CD14-positive monocyte (primary cell): ENCODE measurements at regions not wholly inside any gene's neighbourhood (a gene's known extent, or its start where the extent isn't known, plus 50 kb on each side); places are given as distances from the start of the nearest gene placed in this dataset.

ENCODE experiments used
- DNase-seq, 3 donors: peaks; one replicate each; pipeline ENCODE4 v3.0.0-alpha.2; 2011 to 2022
- H2AFZ ChIP-seq: 2 replicates; pipeline ENCODE4 v1.6.0; 2012; ENCODE audit warnings: mild to moderate bottlenecking, low read depth, low read length, inconsistent platforms; ENCODE audit not compliant: insufficient read depth, poor library complexity, severe bottlenecking
- H3K27ac ChIP-seq, 2 donors: 1 replicate in 1 of 2; 2 replicates in 1 of 2; pipeline ENCODE4 v1.5.1; 2012 to 2013; ENCODE audit warnings: low read length in 2 of 2, control low read depth in 1 of 2, inconsistent platforms in 1 of 2, low read depth in 1 of 2, mild to moderate bottlenecking in 1 of 2
- H3K27me3 ChIP-seq, 2 donors: one replicate each; pipeline versions ENCODE4 v1.6.0 to v1.6.1; 2011 to 2013; ENCODE audit warnings: low read length in 2 of 2; ENCODE audit not compliant: control insufficient read depth in 2 of 2, insufficient read depth in 2 of 2
- H3K36me3 ChIP-seq, 2 donors: replicated peaks in 1 of 2; 1 replicate in 1 of 2; 2 replicates in 1 of 2; pipeline versions ENCODE4 v1.5.1 to v1.6.1; 2012 to 2013; ENCODE audit warnings: low read length in 2 of 2, control low read depth in 1 of 2, inconsistent platforms in 1 of 2, mild to moderate bottlenecking in 1 of 2; ENCODE audit not compliant: insufficient read depth in 2 of 2, control insufficient read depth in 1 of 2
- H3K4me1 ChIP-seq, 2 donors: 1 replicate in 1 of 2; 2 replicates in 1 of 2; pipeline versions ENCODE4 v1.5.1 to v1.6.1; 2012 to 2013; ENCODE audit warnings: low read length in 2 of 2, control low read depth in 1 of 2, inconsistent platforms in 1 of 2, mild to moderate bottlenecking in 1 of 2, moderate library complexity in 1 of 2; ENCODE audit not compliant: insufficient read depth in 2 of 2, control insufficient read depth in 1 of 2
- H3K4me2 ChIP-seq: replicated peaks from 2 replicates; pipeline ENCODE3; 2012; ENCODE audit warnings: low read length, moderate library complexity, mild to moderate bottlenecking; ENCODE audit not compliant: poor library complexity, severe bottlenecking; ENCODE audit errors: extremely low read depth
- H3K4me3 ChIP-seq, 3 experiments: fragments of 200-600 bp in 1 of 3; sonication (generic) in 1 of 3; replicated peaks in 1 of 3; 1 replicate in 2 of 3; 2 replicates in 1 of 3; pipeline ENCODE4 v1.5.1; 2011 to 2013; ENCODE audit warnings: low read length in 3 of 3, mild to moderate bottlenecking in 3 of 3, control low read depth in 2 of 3, low read depth in 2 of 3, inconsistent platforms in 1 of 3, moderate library complexity in 1 of 3
- H3K79me2 ChIP-seq: 2 replicates; pipeline ENCODE4 v1.6.0; 2012; ENCODE audit warnings: mild to moderate bottlenecking, control low read depth, inconsistent platforms, low read length, moderate library complexity; ENCODE audit not compliant: insufficient read depth
- H3K9ac ChIP-seq: 2 replicates; pipeline ENCODE4 v1.6.0; 2017; ENCODE audit warnings: low read length, mild to moderate bottlenecking; ENCODE audit not compliant: insufficient read depth, poor library complexity, severe bottlenecking
- H3K9me3 ChIP-seq, 2 donors: replicated peaks in 1 of 2; 1 replicate in 1 of 2; 2 replicates in 1 of 2; pipeline versions ENCODE4 v1.5.1 to v1.6.1; 2012 to 2013; ENCODE audit warnings: low read length in 2 of 2, control low read depth in 1 of 2; ENCODE audit not compliant: control insufficient read depth in 1 of 2, insufficient read depth in 1 of 2
- H4K20me1 ChIP-seq: 2 replicates; pipeline ENCODE4 v1.6.0; 2012; ENCODE audit warnings: mild to moderate bottlenecking, low read length, control low read depth, moderate library complexity; ENCODE audit not compliant: insufficient read depth
- H3K27ac Mint-ChIP-seq, 7 donors: one replicate each; pipeline ENCODE4 v1.8.0; 2020; ENCODE audit warnings: mild to moderate bottlenecking in 7 of 7, mixed read lengths in 7 of 7, moderate library complexity in 6 of 7, inconsistent platforms in 2 of 7
- H3K27me3 Mint-ChIP-seq, 3 donors: one replicate each; pipeline ENCODE4 v1.8.0; 2021 to 2022; ENCODE audit warnings: low read depth in 3 of 3, mild to moderate bottlenecking in 3 of 3, mixed read lengths in 3 of 3, moderate library complexity in 3 of 3, inconsistent platforms in 1 of 3
- H3K36me3 Mint-ChIP-seq, 2 donors: one replicate each; pipeline ENCODE4 v1.8.0; 2020; ENCODE audit warnings: mixed read lengths in 2 of 2, inconsistent platforms in 1 of 2, mild to moderate bottlenecking in 1 of 2
- H3K4me1 Mint-ChIP-seq: one replicate; pipeline ENCODE4 v1.8.0; 2020; ENCODE audit warnings: mild to moderate bottlenecking, mixed read lengths
- H3K4me3 Mint-ChIP-seq, 2 donors: one replicate each; pipeline ENCODE4 v1.8.0; 2020; ENCODE audit warnings: mild to moderate bottlenecking in 2 of 2, mixed read lengths in 2 of 2, moderate library complexity in 1 of 2
- H3K9me3 Mint-ChIP-seq, 7 donors: one replicate each; pipeline ENCODE4 v1.8.0; 2020 to 2022; ENCODE audit warnings: mixed read lengths in 7 of 7, mild to moderate bottlenecking in 6 of 7, moderate library complexity in 6 of 7, inconsistent platforms in 2 of 7
- WGBS: methylation state at CpG from one replicate; pipeline ENCODE4 v1.1.5; 2013; ENCODE audit warnings: missing lambda C conversion rate; ENCODE audit not compliant: insufficient coverage; 5-methylcytosine and 5-hydroxymethylcytosine counted together
- intact Hi-C, 2 donors: fragments of 100-400 bp; cut with micrococcal nuclease; formaldehyde crosslinking; loops; one replicate each; pipeline versions ENCODE4 v1.15.0 to v1.15.1; 2023
- TF ChIP-seq, protein P1 (sequence below): fragments of 200-600 bp; IDR thresholded peaks from one replicate; pipeline ENCODE4 v1.8.0; 2022; ENCODE audit warnings: antibody characterized with exemption, mild to moderate bottlenecking

DNA sequence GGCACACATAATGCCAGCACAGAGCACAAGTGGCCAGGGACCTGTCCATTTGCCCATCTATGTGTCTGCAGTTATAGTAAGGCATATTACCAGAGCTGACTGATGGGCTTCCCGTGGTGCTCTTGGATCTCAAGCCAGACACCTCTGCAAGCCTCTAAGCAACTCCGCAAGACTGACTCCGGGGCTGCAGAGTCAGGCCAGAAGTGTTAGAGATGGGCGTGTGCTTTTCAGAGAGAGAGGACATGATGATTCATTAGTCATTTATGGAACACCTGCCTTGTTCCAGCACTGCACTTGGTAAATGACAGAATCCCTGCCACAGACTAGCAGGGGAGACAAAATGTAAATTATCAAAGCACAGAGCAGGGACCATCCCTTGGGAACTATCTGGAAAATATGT is 559.0 kb downstream of the PDCD6IP start:
- H2AFZ ChIP-seq = no peak overlapping the region
- H3K27ac ChIP-seq = no peak overlapping the region
- no peak overlapping the region for H3K4me2 ChIP-seq
- no peak for DNase-seq
- H3K79me2 ChIP-seq = no peaks in the 10 kb centered on the region
- H3K27me3 ChIP-seq = no peaks in the 10 kb centered on the region
- H3K36me3 Mint-ChIP-seq = no peaks in the 10 kb centered on the region
- H4K20me1 ChIP-seq = no peaks in the 10 kb centered on the region
- 93% methylated on average over 3 of the region's 4 CpGs for WGBS
- H3K9ac ChIP-seq = no peak overlapping the region
- no peak overlapping the region for H3K27ac Mint-ChIP-seq
- peaks cover 20 to 21% of the 10 kb centered on the region in 2 donors for H3K4me1 ChIP-seq
- peaks cover 0 to 5% (median 0%) of the 10 kb centered on the region in 3 donors for H3K27me3 Mint-ChIP-seq
- no peak overlapping the region for H3K4me3 Mint-ChIP-seq
- H3K9me3 ChIP-seq = no peaks in the 10 kb centered on the region
- peaks cover 0 to 4% (median 0%) of the 10 kb centered on the region in 7 donors for H3K9me3 Mint-ChIP-seq
- no peak overlapping the region for H3K4me3 ChIP-seq
- intact Hi-C loops = no loop called here
- TF ChIP-seq, protein P1, sequence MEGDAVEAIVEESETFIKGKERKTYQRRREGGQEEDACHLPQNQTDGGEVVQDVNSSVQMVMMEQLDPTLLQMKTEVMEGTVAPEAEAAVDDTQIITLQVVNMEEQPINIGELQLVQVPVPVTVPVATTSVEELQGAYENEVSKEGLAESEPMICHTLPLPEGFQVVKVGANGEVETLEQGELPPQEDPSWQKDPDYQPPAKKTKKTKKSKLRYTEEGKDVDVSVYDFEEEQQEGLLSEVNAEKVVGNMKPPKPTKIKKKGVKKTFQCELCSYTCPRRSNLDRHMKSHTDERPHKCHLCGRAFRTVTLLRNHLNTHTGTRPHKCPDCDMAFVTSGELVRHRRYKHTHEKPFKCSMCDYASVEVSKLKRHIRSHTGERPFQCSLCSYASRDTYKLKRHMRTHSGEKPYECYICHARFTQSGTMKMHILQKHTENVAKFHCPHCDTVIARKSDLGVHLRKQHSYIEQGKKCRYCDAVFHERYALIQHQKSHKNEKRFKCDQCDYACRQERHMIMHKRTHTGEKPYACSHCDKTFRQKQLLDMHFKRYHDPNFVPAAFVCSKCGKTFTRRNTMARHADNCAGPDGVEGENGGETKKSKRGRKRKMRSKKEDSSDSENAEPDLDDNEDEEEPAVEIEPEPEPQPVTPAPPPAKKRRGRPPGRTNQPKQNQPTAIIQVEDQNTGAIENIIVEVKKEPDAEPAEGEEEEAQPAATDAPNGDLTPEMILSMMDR = no peak
- peaks cover 22% of the 10 kb centered on the region for H3K4me1 Mint-ChIP-seq
- H3K36me3 ChIP-seq = no peaks in the 10 kb centered on the region

DNA sequence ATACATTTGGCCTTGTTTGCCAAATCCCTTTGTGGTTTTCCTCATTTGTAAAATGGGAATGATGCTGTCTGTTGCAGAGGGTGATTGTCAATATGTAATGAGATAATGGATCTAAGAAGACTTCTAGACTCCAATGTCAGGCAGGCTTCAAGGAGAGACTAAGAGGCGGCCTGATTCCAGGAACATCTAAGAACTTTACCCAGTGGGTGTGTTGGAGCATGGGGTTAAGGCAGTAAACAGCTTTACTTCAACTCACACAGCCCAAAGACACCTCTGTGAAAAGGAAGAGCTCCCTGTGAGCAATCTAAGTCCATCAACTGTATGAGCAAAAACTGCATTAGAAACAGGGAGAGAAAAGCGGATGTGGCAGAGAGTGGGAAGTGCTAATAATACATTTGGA is 560.6 kb downstream of the PDCD6IP start:
- H3K27me3 ChIP-seq = no peaks in the 10 kb centered on the region
- WGBS = no CpG with 5 or more reads among the region's 2 CpGs
- no peak overlapping the region for H3K27ac ChIP-seq
- no peaks in the 10 kb centered on the region for H3K9me3 ChIP-seq
- no peak overlapping the region for H3K4me3 Mint-ChIP-seq
- no peak overlapping the region for H3K4me2 ChIP-seq
- H3K27me3 Mint-ChIP-seq = peaks cover 0 to 5% (median 0%) of the 10 kb centered on the region in 3 donors
- no peaks in the 10 kb centered on the region for H3K36me3 ChIP-seq
- peaks cover 26 to 33% of the 10 kb centered on the region in 2 donors for H3K4me1 ChIP-seq
- no peaks in the 10 kb centered on the region for H3K79me2 ChIP-seq
- TF ChIP-seq, protein P1 = no peak
- intact Hi-C loops = no loop called here
- H3K9me3 Mint-ChIP-seq = peaks cover 0 to 4% (median 0%) of the 10 kb centered on the region in 7 donors
- H3K4me1 Mint-ChIP-seq = peaks cover 37% of the 10 kb centered on the region
- H4K20me1 ChIP-seq = no peaks in the 10 kb centered on the region
- no peak for DNase-seq
- H3K9ac ChIP-seq = no peak overlapping the region
- no peaks in the 10 kb centered on the region for H3K36me3 Mint-ChIP-seq
- H3K4me3 ChIP-seq = no peak overlapping the region
- no peak overlapping the region for H3K27ac Mint-ChIP-seq
- H2AFZ ChIP-seq = no peak overlapping the region
